Smooth muscle cell (in vitro differentiated cells): ENCODE measurements at regions not wholly inside any gene's neighbourhood (a gene's known extent, or its start where the extent isn't known, plus 50 kb on each side); places are given as distances from the start of the nearest gene placed in this dataset.

ENCODE experiments used
- DNase-seq: peaks from one replicate; lab custom pipeline; 2025; ENCODE audit not compliant: unreplicated experiment; lab: John Stamatoyannopoulos, UW
- H2AFZ ChIP-seq: fragments of 200-600 bp; sonication (generic); 2 replicates; pipeline ENCODE4 v1.6.0; 2016; ENCODE audit warnings: antibody characterized with exemption, low read depth, mild to moderate bottlenecking
- H3F3A ChIP-seq: fragments of 200-600 bp; sonication (generic); 2 replicates; pipeline ENCODE4 v1.6.0; 2017; ENCODE audit warnings: antibody characterized with exemption, low read depth
- H3K27ac ChIP-seq: fragments of 200-600 bp; sonication (generic); 2 replicates; pipeline ENCODE4 v1.5.1; 2016; ENCODE audit warnings: low read depth, mild to moderate bottlenecking
- H3K27me3 ChIP-seq: fragments of 200-600 bp; sonication (generic); 2 replicates; pipeline ENCODE4 v1.6.1; 2016; ENCODE audit warnings: low read depth, mild to moderate bottlenecking
- H3K36me3 ChIP-seq: fragments of 200-600 bp; sonication (generic); 2 replicates; pipeline ENCODE4 v1.5.1; 2016; ENCODE audit warnings: low read depth
- H3K4me1 ChIP-seq: fragments of 200-600 bp; sonication (generic); 2 replicates; pipeline ENCODE4 v1.5.1; 2016; ENCODE audit warnings: low read depth
- H3K4me2 ChIP-seq: fragments of 200-600 bp; sonication (generic); 2 replicates; pipeline ENCODE4 v1.6.0; 2016; ENCODE audit warnings: mild to moderate bottlenecking
- H3K4me3 ChIP-seq: fragments of 200-600 bp; sonication (generic); 2 replicates; pipeline ENCODE4 v1.5.1; 2016; ENCODE audit warnings: mild to moderate bottlenecking
- H3K79me2 ChIP-seq: fragments of 200-600 bp; sonication (generic); 2 replicates; pipeline ENCODE4 v1.6.0; 2016; ENCODE audit warnings: low read depth, mild to moderate bottlenecking
- H3K9ac ChIP-seq: fragments of 200-600 bp; sonication (generic); 2 replicates; pipeline ENCODE4 v1.6.0; 2016; ENCODE audit warnings: low read depth
- H3K9me3 ChIP-seq: fragments of 200-600 bp; sonication (generic); replicated peaks from 2 replicates; pipeline ENCODE4 v1.5.1; 2016; ENCODE audit warnings: low read depth
- H4K20me1 ChIP-seq: fragments of 200-600 bp; sonication (generic); 2 replicates; pipeline ENCODE4 v1.6.0; 2016; ENCODE audit warnings: low read depth
- WGBS: methylation state at CpG from one replicate; pipeline ENCODE4 v1.1.7; 2016; ENCODE audit warnings: low lambda C conversion rate; 5-methylcytosine and 5-hydroxymethylcytosine counted together
- TF ChIP-seq, protein P1 (sequence below): fragments of 200-600 bp; sonication (generic); IDR thresholded peaks from 2 replicates; pipeline ENCODE4 v1.5.1; 2017; ENCODE audit warnings: borderline replicate concordance, mild to moderate bottlenecking, antibody characterized with exemption; ENCODE audit not compliant: insufficient read depth, poor library complexity, severe bottlenecking

DNA sequence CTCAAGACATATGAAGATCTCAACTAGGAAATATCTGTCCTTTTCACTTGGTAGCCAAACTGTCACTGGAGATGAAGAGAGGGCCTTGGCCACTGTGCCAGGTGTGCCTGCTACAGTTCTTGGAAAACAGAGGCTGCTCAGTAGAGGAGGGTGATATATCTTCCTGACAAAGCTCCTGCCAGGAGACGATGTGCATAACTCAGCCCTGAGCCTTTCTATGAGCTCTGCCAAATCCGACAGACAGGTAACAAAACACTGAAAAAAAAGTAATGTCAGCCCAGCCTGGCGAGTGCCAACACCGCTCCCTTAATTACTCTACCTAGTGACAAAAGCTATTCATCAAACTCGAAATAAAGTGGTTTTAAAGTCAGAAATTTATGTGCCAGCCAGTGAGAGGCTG lies 123.2 kb downstream of the MFSD1 start:
- Histone ChIP-seq H3K79me2 (no peaks in the 10 kb centered on the region), H3K4me2 (no peak overlapping the region), H3K4me3 (no peak overlapping the region), H2AFZ (no peak overlapping the region), H3K27ac (no peak overlapping the region), H3K4me1 (no peaks in the 10 kb centered on the region), H3K27me3 (no peaks in the 10 kb centered on the region), H3K36me3 (no peaks in the 10 kb centered on the region), H3F3A (no peaks in the 10 kb centered on the region), H4K20me1 (no peaks in the 10 kb centered on the region), H3K9me3 (no peaks in the 10 kb centered on the region), H3K9ac (no peak overlapping the region)
- DNase-seq = no peak
- TF ChIP-seq, protein P1, sequence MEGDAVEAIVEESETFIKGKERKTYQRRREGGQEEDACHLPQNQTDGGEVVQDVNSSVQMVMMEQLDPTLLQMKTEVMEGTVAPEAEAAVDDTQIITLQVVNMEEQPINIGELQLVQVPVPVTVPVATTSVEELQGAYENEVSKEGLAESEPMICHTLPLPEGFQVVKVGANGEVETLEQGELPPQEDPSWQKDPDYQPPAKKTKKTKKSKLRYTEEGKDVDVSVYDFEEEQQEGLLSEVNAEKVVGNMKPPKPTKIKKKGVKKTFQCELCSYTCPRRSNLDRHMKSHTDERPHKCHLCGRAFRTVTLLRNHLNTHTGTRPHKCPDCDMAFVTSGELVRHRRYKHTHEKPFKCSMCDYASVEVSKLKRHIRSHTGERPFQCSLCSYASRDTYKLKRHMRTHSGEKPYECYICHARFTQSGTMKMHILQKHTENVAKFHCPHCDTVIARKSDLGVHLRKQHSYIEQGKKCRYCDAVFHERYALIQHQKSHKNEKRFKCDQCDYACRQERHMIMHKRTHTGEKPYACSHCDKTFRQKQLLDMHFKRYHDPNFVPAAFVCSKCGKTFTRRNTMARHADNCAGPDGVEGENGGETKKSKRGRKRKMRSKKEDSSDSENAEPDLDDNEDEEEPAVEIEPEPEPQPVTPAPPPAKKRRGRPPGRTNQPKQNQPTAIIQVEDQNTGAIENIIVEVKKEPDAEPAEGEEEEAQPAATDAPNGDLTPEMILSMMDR = no peak
- 78% methylated on average over 5 of the region's 5 CpGs for WGBS

DNA sequence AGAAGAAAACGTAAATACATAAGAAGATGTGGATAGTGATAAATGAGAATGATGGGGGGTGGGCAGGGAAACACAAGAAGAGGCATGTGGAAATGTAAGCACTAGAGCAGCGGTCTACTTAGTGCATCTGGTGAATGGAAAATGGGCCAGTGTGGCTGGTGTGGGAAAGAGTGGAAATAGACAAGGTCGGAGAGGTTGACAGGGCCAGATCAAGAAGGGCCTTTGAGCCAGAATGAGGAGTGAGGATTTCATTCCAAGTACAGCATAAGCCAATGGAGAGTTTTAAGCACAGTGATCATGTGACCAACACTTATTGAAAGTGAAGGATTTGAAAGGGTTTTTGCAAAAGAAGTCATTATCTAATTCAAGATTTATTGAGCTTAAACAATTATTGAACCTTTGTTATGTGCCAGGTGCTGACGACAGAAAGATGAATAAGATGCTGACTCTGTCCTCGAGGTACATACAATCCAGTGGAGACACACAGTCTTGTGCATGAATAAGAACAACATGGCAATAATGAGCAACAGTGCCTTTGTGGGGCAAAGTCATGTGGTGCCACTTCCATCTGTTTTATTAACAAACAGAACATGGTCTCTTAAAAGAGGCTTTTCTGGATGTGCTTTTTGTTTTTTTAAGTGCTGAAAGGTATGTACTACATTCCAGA lies 124.1 kb downstream of the MFSD1 start:
- no peaks in the 10 kb centered on the region for H3K9me3 ChIP-seq
- WGBS = 86% methylated on average over 5 of the region's 5 CpGs
- no peak for DNase-seq
- H4K20me1 ChIP-seq = no peaks in the 10 kb centered on the region
- no peak overlapping the region for H3K4me2 ChIP-seq
- H3K79me2 ChIP-seq = no peaks in the 10 kb centered on the region
- H3K27me3 ChIP-seq = no peaks in the 10 kb centered on the region
- H2AFZ ChIP-seq = no peak overlapping the region
- H3K4me1 ChIP-seq = no peaks in the 10 kb centered on the region
- H3K36me3 ChIP-seq = no peaks in the 10 kb centered on the region
- no peak overlapping the region for H3K4me3 ChIP-seq
- TF ChIP-seq, protein P1 = no peak
- no peak overlapping the region for H3K9ac ChIP-seq
- no peak overlapping the region for H3K27ac ChIP-seq
- no peaks in the 10 kb centered on the region for H3F3A ChIP-seq

DNA sequence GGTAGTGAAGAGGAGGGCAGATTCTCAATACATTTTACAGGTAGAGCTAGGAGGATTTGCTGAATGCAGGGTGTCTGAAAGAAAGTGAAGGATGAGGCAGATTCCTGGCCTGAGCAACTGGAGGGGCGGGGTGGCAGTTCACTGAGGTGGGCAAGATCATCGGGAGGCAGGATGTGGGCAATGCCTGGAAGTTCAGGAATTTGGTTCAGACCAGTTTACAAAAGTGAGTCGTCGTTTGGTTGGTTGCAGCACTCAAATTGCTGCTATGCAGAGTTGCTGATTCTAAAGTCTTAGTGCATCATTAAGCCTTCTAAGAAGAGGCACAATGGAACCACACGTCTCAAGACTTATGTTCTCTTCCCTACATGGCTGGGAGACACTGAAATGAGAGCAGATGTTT lies 134.0 kb downstream of the MFSD1 start:
- H3K4me2 ChIP-seq = no peak overlapping the region
- no peaks in the 10 kb centered on the region for H3K9me3 ChIP-seq
- H4K20me1 ChIP-seq = no peaks in the 10 kb centered on the region
- TF ChIP-seq, protein P1 = no peak
- H3K27ac ChIP-seq = no peak overlapping the region
- H3K4me3 ChIP-seq = no peak overlapping the region
- H3K79me2 ChIP-seq = no peaks in the 10 kb centered on the region
- no peaks in the 10 kb centered on the region for H3K4me1 ChIP-seq
- DNase-seq = no peak
- no peaks in the 10 kb centered on the region for H3K27me3 ChIP-seq
- no peak overlapping the region for H3K9ac ChIP-seq
- 58% methylated on average over 5 of the region's 5 CpGs for WGBS
- H3F3A ChIP-seq = no peaks in the 10 kb centered on the region
- H2AFZ ChIP-seq = no peak overlapping the region
- no peaks in the 10 kb centered on the region for H3K36me3 ChIP-seq

DNA sequence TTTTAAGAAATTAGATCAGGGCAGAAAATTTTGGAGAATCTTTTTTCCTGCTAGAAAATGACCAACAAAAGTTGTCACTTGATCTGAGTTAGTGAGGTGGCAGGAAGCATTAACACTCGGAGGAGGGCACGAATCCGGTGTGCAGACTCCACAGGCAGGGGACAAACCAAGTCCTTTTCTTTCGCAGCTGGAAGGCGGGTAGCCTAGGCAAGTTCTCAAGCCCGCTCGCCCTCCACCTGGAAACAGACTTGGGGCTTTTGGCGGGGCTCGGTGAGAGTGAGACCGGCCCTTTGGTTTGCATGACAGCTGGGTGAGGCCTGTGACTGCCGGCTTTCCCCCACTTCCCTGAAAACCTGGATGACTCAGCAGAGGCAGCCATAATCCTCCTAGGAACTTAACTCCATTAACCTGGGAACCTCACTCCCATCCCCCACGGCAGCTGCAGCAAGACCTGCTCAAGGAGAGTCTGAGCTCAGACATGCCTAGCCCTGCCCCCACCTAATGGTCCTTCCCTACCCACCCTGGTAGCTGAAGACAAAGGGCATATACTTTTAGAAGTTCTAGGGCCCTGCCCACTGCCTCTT lies 134.8 kb downstream of the MFSD1 start:
- Histone ChIP-seq H3K4me3 (no peak overlapping the region), H3K4me1 (no peaks in the 10 kb centered on the region), H3K4me2 (no peak overlapping the region), H4K20me1 (no peaks in the 10 kb centered on the region), H3K27me3 (no peaks in the 10 kb centered on the region), H3K79me2 (no peaks in the 10 kb centered on the region), H3K36me3 (no peaks in the 10 kb centered on the region), H3F3A (no peaks in the 10 kb centered on the region), H3K9me3 (no peaks in the 10 kb centered on the region), H3K27ac (no peak overlapping the region), H2AFZ (no peak overlapping the region), H3K9ac (no peak overlapping the region)
- WGBS = 86% methylated on average over 12 of the region's 12 CpGs
- TF ChIP-seq, protein P1 = no peak
- no peak for DNase-seq
